Stimulated activated CD8-positive, alpha-beta memory T cell treated with anti-CD3 and anti-CD28 coated beads, Interleukin-4, amount 100 ng/mL, for 4 hours (primary cell): ENCODE measurements at regions not wholly inside any gene's neighbourhood (a gene's known extent, or its start where the extent isn't known, plus 50 kb on each side); places are given as distances from the start of the nearest gene placed in this dataset.
"Not testable (repeated sequence)": the region's sequence is repeated elsewhere in the genome, so short reads cannot be mapped to it uniquely, and the experiment has no call there.

Experiments
- DNase-seq, 2 donors: peaks; one replicate each; pipeline ENCODE4 v3.0.0-alpha.2; 2020; ENCODE audit warnings: low read depth in 2 of 2, low spot score in 1 of 2

DNA sequence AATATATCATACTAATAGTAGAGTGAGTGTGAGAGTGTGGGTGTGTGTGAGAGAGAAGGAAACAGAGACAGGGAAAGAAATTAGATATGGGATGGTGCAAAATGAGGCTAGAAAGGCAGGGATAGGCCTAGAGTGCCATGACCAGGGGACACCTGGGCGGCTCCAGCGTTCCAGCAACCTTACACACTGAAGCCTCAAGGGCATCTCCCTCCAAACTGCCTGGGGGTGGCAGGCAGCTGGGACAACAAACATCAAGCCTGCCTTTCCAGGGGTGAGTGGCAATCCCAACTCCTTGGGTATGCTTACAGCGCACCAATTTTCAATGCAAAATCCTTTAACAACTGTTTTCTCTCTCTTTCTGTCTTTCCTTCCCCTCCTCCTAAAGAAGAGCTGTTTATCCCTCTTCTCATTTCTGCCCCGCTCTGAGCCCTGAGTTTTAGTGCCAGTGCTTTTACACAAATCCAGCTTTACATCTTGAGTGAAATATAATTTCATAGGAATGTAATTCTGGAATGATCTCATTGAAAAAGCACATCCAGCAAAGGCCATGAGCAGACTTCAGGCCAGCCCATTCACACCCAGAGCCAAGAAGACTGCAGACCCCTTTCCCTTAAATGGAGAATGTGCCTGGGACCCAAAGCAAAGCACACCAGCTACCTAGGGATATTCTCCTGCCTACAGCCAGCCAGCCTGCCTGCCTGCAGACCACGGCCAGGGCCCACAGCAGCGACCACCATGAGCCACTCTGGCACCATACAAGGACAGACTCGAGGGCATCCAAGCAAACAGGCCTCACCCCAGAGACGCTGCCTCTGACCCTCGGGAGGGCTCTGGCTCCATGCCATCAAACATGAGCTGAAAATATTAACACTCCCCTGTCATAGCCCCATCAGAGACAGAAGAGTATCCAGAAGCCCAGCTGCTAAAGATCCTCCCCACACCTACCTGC lies 90.3 kb downstream of the RPL27A start:
- DNase-seq = no peak

GRCh38 chr11:8773916-8774539 lies 91.4 kb downstream of the RPL27A start:
- no peak for DNase-seq

DNA sequence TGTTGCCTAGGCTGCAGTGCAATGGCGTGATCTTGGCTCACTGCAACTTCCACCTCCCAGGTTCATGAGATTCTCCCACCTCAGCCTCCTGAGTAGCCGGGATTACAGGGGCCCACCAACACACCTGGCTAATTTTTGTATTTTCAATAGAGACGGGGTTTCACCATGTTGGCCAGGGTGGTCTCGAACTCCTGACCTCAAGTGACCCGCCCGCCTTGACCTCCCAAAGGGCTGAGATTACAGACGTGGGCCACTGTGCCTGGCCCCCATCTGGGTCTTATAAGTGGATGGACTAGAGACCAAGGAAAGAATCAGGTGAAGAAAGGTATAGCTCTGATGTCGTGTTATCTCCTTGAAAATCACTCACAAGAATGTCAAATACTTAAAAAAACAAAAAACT lies 92.3 kb downstream of the RPL27A start:
- not testable (repeated sequence) for DNase-seq

DNA sequence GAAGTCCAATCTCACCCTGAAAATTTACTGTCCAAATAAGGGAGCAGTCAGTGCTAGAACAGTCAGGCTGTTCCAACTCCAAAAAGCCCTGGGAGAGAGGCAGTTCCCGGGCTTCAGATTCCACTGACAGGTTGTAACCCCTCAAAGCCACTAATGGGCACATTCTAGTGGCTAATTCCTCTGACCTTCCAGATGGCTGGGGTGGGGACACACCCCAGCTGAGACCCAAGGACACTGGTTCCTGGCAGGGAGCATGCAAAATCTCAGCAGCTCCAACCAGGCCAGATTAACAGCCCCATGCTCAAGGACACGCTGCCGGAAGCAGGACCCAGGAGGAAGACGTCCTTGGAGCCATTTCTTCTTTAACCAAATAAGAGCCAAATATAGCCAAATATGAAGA lies 92.7 kb downstream of the RPL27A start:
- no peak for DNase-seq

- DNase-seq = no peak
Observed at GRCh38 chr11:8775734-8776133, 93.1 kb downstream of the RPL27A start.

DNA sequence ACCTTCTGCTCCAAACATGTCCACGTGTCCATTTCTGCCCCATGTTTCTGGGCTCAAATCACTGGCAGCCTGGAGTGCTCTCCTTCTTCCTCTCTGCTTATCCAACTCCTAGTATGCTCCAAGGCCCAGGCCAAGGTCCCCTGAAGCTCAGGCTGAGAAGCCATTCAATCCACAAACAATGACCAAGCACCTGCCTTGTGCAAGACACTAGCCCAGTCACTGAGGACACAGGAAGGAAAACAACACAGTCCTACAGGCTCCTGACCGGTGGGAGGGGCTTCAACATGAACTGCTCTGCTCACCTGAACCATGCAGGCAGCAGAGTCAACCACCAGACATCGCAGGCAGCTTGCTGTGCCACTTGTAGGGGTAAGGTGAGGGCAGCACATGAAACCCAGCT lies 93.6 kb downstream of the RPL27A start:
- no peak for DNase-seq

DNA sequence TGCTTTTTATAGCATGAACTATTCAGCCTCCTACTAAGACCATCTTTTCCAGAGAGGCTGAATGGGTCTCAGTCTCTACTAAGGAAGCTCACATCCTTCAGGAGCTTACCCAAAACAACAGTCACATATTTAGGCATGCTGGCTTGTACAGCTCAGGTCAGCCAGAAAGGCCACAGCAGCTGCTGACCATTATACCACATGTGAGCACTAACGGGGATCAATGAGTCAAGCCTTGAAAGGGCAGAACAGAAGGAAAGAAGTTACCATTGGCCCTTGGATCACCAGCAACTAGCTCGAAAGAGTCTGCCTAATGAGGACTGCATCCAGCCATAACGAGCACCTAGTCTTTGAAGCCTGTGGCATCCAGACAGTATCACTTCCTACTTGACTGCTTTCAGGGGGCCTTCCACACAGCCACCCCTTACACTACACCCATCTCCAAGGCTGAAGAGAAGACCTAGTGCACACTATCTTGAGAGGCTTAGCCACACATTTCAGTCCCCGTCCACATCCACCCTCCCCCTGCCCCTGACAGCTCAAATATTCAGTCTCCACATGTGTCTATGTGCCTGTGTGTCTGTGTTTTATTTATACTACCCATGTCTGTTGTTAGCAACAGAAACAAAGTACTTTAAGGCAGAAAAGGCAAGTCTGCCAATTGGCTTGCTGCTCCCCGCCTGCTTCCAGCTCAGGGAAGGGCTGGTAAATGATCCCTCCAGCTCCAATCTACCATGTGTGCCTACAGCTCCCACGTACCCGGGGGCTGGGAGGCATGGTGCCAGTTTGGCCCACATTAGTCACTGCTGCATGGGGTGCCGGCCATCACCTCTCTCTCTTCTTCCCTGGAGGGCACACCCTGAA lies 95.5 kb downstream of the RPL27A start:
- no peak for DNase-seq

- no peak for DNase-seq
Observed at GRCh38 chr11:8779107-8779506, 96.5 kb downstream of the RPL27A start.

- DNase-seq = no peak
Observed at GRCh38 chr11:8779732-8780131, 97.1 kb downstream of the RPL27A start.

GRCh38 chr11:8784954-8785353 lies 102.4 kb downstream of the RPL27A start:
- DNase-seq = no peak

- DNase-seq = no peak
Observed at GRCh38 chr11:8785457-8785856, 102.9 kb downstream of the RPL27A start.

DNA sequence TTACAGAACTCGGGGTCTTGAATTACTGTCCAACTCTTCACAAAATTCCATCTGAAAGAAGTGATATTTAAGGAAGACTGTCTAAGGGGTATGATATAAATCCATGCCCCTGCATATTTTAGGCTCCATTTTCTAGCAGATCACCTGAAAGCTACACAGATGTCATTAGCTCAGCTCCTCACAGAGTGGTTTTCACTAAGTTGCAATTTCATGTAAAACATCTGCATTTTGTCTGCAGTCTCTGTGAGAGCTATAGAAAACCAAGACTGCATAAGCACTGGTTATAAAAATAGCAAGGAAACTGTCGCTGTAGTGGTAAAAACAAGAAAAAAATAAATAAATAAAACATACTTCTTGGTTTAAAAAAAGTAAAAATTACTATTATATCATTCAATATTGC lies 103.4 kb downstream of the RPL27A start:
- DNase-seq = no peak

DNA sequence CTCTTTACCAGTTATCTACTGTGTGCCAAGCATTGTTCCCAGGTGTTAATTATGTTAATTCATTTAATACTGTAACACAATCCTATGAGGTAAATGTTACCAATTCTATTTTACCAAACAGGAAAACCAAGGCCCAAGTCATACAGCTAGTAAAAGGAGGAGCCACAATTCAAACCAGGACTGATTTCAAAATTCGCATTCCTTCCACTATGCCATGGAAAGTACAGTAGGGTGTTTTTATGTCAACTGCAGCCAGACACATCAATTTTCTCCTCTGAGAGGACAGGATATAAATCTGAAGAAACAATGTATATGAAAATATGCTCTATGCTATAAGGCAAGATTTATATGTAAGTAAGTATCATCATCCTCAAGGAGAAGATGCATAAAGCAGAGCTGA lies 104.3 kb downstream of the RPL27A start:
- no peak for DNase-seq

GRCh38 chr11:8787372-8787771 lies 104.8 kb downstream of the RPL27A start:
- DNase-seq = no peak

- DNase-seq = no peak
Observed at GRCh38 chr11:8788616-8789015, 106.0 kb downstream of the RPL27A start.

- no peak for DNase-seq
Observed at GRCh38 chr11:8789864-8790263, 107.3 kb downstream of the RPL27A start.

DNA sequence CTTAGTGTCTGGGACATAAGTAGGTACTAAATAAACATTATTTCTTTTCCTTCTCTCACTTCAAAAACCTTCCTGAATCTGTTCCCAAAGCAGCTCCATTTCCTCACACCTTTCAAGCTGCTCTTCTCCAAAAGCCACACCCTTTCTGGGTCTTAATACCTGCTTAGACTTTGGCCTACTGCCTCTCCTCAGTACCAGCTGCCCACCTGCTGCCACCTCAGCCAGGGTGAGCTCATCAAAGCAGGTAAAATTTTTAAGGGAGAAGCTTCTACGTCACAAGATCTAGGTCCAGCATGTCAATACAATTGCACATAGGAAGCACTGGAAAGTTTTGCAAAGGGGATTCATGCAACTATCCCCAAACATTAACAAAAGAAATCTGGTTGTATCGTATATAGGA lies 108.4 kb downstream of the RPL27A start:
- DNase-seq = no peak

- no peak for DNase-seq
Observed at GRCh38 chr11:8792710-8793109, 110.1 kb downstream of the RPL27A start.

DNA sequence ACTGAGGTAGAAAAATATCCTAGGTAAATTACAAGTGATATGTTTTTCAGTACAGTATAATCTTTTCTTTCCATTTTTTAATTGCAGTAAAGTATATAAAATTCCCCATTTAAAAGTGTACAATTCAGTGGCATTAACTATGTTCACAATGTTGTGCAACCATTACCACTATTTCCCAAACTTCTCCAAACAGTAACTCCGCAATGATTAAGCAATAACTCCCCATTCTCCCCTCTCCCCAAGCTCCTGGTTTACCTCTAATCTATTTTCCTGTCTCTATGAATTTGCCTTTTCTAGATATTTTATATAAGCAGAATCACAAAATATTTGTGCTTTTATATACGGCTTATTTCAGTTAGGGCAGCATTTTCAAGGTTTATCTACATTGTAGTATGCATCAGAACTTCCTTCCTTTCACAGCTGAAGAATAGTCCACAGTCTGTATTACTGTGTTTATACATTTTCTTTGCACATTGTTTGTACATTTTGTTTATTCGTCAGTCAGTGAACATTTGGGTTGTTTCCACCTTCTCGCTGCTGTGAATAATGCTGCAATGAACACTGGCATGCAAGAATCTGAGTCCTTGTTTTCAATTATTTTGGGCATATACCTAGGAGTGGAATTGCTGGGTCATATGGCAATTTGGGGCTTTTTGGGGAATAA lies 110.7 kb downstream of the RPL27A start:
- no peak for DNase-seq

DNA sequence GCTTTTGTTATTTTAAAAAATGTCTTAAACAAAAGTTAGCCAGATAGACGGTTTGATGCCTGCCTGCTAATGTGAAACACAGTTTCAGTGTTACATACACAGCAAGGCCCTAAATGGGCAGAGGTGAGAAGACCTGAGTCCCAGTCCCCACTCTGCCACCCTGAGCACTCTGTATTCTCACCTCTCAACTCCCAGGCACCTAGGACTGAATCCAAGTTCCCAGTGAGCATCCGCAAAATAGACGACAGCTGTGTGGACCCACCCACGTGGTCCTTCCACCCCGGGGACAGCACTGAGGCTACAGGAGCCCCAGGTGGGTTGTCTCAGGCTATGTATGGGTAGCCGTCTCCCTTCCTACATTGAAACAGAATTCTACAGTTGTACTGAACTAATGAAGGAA lies 111.5 kb downstream of the RPL27A start:
- DNase-seq = no peak

- DNase-seq = no peak
Observed at GRCh38 chr11:8794677-8795103, 112.1 kb downstream of the RPL27A start.
